ENCODE measurements at regions not wholly inside any gene's neighbourhood (a gene's known extent, or its start where the extent isn't known, plus 50 kb on each side); places are given as distances from the start of the nearest gene placed in this dataset.

GRCh38 chr2:118677546-118677945, 169.9 kb downstream of the EN1 start:
- no peak for TF ChIP-seq CTCF (IDR thresholded peaks at IDR 0.05; ENCODE audit: extremely low read depth, missing control alignments)
- no peak for DNase-seq (ENCODE audit: low spot score)

GRCh38 chr2:118675531-118675930, 171.9 kb downstream of the EN1 start:
- TF ChIP-seq CTCF (IDR thresholded peaks at IDR 0.05; ENCODE audit: extremely low read depth, missing control alignments): no peak
- DNase-seq (ENCODE audit: low spot score): no peak

GRCh38 chr2:118672571-118673158, 174.8 kb downstream of the EN1 start:
- DNase-seq (ENCODE audit: low spot score): no peak
- TF ChIP-seq CTCF (IDR thresholded peaks at IDR 0.05; ENCODE audit: extremely low read depth, missing control alignments): no peak

GRCh38 chr2:118671701-118672454, 175.6 kb downstream of the EN1 start:
- no peak for DNase-seq (ENCODE audit: low spot score)
- TF ChIP-seq CTCF (IDR thresholded peaks at IDR 0.05; ENCODE audit: extremely low read depth, missing control alignments): no peak

GRCh38 chr2:118670838-118671237, 176.6 kb downstream of the EN1 start:
- no peak for DNase-seq (ENCODE audit: low spot score)
- no peak for TF ChIP-seq CTCF (IDR thresholded peaks at IDR 0.05; ENCODE audit: extremely low read depth, missing control alignments)

GRCh38 chr2:118670276-118670675, 177.2 kb downstream of the EN1 start:
- no peak for DNase-seq (ENCODE audit: low spot score)
- TF ChIP-seq CTCF (IDR thresholded peaks at IDR 0.05; ENCODE audit: extremely low read depth, missing control alignments): no peak

GRCh38 chr2:118669654-118670053, 177.8 kb downstream of the EN1 start:
- DNase-seq (ENCODE audit: low spot score): no peak
- TF ChIP-seq CTCF (IDR thresholded peaks at IDR 0.05; ENCODE audit: extremely low read depth, missing control alignments): no peak
